Right atrium auricular region (tissue), 2 donors: ENCODE measurements at regions not wholly inside any gene's neighbourhood (a gene's known extent, or its start where the extent isn't known, plus 50 kb on each side); places are given as distances from the start of the nearest gene placed in this dataset.

ENCODE experiments used
- DNase-seq: peaks from one replicate; pipeline ENCODE4 v3.0.0-alpha.2; 2019; ENCODE audit warnings: low spot score
- H3K27ac ChIP-seq, 2 donors: fragments of 200-600 bp; sonication (generic); 1 replicate in 1 of 2; 2 replicates in 1 of 2; pipeline ENCODE4 v1.5.1; 2016 to 2019
- H3K27me3 ChIP-seq, 2 donors: fragments of 200-600 bp; sonication (generic); one replicate each; pipeline versions ENCODE4 v1.5.1 to v1.6.0; 2017 to 2019
- H3K36me3 ChIP-seq: fragments of 200-600 bp; sonication (generic); one replicate; pipeline ENCODE4 v1.5.1; 2016
- H3K4me1 ChIP-seq, 2 donors: fragments of 200-600 bp; sonication (generic); one replicate each; pipeline versions ENCODE4 v1.5.1 to v1.6.0; 2017 to 2019
- H3K4me3 ChIP-seq, 2 donors: fragments of 200-600 bp; sonication (generic); 1 replicate in 1 of 2; 2 replicates in 1 of 2; pipeline ENCODE4 v1.5.1; 2017 to 2019; ENCODE audit warnings: mild to moderate bottlenecking in 1 of 2, moderate library complexity in 1 of 2
- H3K9me3 ChIP-seq, 2 donors: fragments of 200-600 bp; sonication (generic); one replicate each; pipeline ENCODE4 v1.5.1; 2019
- TF ChIP-seq, protein P1 (sequence below), 2 donors: fragments of 200-600 bp; sonication (generic); IDR thresholded peaks; one replicate each; pipeline ENCODE4 v1.5.1; 2019; ENCODE audit warnings: antibody characterized with exemption in 2 of 2

DNA sequence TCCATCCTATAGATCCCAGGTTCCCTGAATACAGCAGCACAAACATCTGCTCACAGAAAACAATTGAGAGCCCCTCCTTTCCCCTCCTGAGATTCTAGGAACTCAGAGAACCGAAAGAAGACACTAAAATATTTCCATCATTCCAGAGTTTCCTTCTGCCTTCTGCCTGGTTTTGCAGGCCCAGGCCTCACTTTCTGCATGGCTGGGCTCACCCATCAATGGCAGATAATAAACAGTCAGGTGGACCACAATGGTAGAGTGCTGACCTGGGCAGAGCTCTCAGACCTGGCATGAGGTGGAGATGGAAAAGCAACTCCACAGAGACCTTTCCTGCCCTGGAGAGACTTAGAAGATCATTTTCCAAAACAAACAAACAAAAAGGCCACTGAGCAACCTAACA is 389.1 kb downstream of the NXPE2 start:
- TF ChIP-seq, protein P1, sequence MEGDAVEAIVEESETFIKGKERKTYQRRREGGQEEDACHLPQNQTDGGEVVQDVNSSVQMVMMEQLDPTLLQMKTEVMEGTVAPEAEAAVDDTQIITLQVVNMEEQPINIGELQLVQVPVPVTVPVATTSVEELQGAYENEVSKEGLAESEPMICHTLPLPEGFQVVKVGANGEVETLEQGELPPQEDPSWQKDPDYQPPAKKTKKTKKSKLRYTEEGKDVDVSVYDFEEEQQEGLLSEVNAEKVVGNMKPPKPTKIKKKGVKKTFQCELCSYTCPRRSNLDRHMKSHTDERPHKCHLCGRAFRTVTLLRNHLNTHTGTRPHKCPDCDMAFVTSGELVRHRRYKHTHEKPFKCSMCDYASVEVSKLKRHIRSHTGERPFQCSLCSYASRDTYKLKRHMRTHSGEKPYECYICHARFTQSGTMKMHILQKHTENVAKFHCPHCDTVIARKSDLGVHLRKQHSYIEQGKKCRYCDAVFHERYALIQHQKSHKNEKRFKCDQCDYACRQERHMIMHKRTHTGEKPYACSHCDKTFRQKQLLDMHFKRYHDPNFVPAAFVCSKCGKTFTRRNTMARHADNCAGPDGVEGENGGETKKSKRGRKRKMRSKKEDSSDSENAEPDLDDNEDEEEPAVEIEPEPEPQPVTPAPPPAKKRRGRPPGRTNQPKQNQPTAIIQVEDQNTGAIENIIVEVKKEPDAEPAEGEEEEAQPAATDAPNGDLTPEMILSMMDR (IDR thresholded peaks at IDR 0.05), result no peak
- H3K9me3 ChIP-seq, result peaks cover 0 to 6% of the 10 kb centered on the region in 2 donors
- H3K27ac ChIP-seq, result no peak overlapping the region
- H3K4me3 ChIP-seq, result no peak overlapping the region
- H3K4me1 ChIP-seq, result no peaks in the 10 kb centered on the region
- H3K36me3 ChIP-seq, result no peaks in the 10 kb centered on the region
- no peak for DNase-seq
- H3K27me3 ChIP-seq, result no peaks in the 10 kb centered on the region

DNA sequence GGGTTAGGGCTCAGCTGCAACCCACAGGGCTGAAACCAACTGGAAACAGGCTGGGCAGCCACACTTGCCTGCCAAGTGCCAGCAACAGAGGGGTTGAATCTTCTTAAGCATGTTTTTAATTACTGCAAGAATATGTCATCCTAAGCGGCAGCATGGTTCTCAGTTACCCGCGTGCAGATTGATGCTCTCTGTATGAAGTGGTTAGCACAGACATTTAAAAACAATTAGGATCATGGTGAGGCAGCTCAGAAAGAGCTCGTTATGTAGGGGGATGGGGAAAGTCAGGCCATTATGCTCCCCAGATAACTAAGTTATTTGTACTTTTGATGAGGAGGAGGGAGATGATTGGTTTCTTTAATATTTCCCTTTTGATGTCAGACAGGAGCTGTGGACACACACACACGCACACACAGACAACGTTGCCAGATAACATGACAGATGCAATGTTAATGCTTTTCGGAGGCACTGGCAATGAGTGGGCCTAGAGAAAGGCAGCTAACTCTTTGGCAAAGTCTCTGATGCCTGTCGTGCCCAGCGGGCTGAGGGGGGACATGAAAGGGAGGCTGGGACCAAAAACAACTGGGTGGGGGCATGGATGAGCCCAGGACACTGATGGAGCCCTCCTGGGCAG is 389.7 kb downstream of the NXPE2 start:
- no peak for DNase-seq
- no peaks in the 10 kb centered on the region for H3K27me3 ChIP-seq
- H3K9me3 ChIP-seq, result peaks cover 0 to 6% of the 10 kb centered on the region in 2 donors
- H3K36me3 ChIP-seq, result no peaks in the 10 kb centered on the region
- TF ChIP-seq, protein P1 (IDR thresholded peaks at IDR 0.05), result no peak
- no peak overlapping the region for H3K27ac ChIP-seq
- no peaks in the 10 kb centered on the region for H3K4me1 ChIP-seq
- H3K4me3 ChIP-seq, result no peak overlapping the region

DNA sequence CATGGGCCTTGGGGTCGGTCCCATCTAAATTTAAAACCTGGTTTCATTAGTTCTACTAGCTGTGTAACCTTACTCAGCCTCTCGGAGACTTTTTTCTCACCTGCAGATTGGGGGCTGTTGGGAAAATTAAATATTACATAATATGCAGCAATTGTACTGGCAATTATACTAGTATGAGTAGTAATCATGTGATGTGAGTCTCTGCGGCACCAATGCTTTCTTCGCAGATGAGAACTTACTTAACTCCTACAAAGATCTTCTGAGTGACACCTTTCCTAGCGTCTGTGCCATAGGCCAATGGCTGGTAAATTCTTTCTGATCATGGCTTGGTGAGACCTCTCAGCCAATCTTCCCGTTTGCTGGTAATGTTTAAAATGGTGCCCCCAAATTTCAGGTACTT is 391.3 kb downstream of the NXPE2 start:
- Histone ChIP-seq H3K27me3 (no peaks in the 10 kb centered on the region), H3K4me3 (no peak overlapping the region), H3K36me3 (no peaks in the 10 kb centered on the region), H3K27ac (no peak overlapping the region), H3K4me1 (no peaks in the 10 kb centered on the region), H3K9me3 (peaks cover 0 to 6% of the 10 kb centered on the region in 2 donors)
- TF ChIP-seq, protein P1 (IDR thresholded peaks at IDR 0.05), result no peak
- no peak for DNase-seq

DNA sequence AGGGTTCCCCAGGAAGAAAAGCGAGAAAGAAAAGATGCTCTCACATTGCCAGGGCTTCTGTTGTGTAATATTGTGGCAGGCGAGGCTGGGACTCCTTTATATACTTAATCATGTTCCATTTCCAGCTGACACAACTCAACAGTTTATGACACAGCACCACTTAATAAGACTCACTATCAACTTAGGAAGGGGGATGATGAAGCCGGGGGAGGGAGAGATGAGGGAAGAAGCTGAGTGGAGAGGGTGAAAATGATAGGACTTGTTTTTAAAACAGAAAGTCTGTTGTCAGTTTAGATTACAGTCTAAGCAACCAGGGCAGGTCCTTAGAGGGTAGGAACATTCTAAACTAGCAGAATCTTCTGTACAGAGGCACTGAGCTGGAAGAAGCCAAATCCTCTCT is 397.0 kb downstream of the NXPE2 start:
- no peaks in the 10 kb centered on the region for H3K27me3 ChIP-seq
- DNase-seq, result no peak
- H3K4me3 ChIP-seq, result no peak overlapping the region
- H3K36me3 ChIP-seq, result no peaks in the 10 kb centered on the region
- H3K9me3 ChIP-seq, result no peaks in the 10 kb centered on the region
- no peaks in the 10 kb centered on the region for H3K4me1 ChIP-seq
- TF ChIP-seq, protein P1 (IDR thresholded peaks at IDR 0.05), result no peak
- no peak overlapping the region for H3K27ac ChIP-seq

DNA sequence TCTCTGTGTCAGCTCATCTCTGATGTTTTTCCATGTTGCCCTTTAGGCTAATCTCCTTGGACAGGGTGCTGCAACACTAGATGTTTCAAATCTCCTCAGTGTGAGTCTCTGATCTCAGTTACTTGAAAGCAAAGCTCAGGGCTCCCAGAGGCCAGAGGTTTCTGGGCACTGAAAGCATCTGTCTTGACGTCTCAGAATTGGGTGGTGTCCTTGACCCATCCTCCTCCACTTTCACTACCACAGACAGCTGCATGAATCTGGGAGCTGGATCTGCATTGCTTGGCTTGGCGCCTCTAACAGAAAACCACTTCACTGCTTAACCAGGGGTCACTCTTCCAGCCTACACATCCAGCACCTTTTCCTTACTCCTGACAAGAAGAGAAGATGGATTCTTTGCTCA is 399.4 kb downstream of the NXPE2 start:
- Histone ChIP-seq H3K27me3 (no peaks in the 10 kb centered on the region), H3K27ac (no peak overlapping the region), H3K4me3 (no peak overlapping the region), H3K4me1 (no peaks in the 10 kb centered on the region), H3K36me3 (no peaks in the 10 kb centered on the region), H3K9me3 (no peaks in the 10 kb centered on the region)
- TF ChIP-seq, protein P1 (IDR thresholded peaks at IDR 0.05), result no peak
- DNase-seq, result no peak
